HG03159 (cell line): ENCODE measurements at regions not wholly inside any gene's neighbourhood (a gene's known extent, or its start where the extent isn't known, plus 50 kb on each side); places are given as distances from the start of the nearest gene placed in this dataset.

Source experiments
- ATAC-seq: cut with Tn5 transposase; IDR thresholded peaks from one replicate; pipeline ENCODE4 v1.9.1; 2021; ENCODE audit warnings: mild to moderate bottlenecking, moderate library complexity; ENCODE audit not compliant: unreplicated experiment

DNA sequence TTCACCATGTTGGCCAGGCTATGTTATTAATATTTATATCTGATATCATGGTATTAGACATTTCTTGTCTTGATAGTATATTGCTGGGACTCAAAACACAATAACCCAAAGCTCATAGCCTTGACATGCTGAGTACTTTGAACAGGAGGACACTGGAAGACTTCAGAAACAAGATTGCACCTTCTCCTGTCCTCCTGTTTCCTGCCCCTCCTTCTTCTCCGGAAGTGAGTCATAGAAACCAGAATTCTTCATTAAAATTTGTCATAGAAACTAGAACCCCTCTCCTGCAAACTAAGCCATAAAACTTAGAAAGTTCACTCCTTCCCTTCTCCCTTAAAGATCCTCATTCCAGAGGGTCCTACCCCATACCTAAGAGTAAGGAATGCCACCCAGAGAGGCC, 400.2 kb downstream of the SLITRK5 start:
- no peak for ATAC-seq

DNA sequence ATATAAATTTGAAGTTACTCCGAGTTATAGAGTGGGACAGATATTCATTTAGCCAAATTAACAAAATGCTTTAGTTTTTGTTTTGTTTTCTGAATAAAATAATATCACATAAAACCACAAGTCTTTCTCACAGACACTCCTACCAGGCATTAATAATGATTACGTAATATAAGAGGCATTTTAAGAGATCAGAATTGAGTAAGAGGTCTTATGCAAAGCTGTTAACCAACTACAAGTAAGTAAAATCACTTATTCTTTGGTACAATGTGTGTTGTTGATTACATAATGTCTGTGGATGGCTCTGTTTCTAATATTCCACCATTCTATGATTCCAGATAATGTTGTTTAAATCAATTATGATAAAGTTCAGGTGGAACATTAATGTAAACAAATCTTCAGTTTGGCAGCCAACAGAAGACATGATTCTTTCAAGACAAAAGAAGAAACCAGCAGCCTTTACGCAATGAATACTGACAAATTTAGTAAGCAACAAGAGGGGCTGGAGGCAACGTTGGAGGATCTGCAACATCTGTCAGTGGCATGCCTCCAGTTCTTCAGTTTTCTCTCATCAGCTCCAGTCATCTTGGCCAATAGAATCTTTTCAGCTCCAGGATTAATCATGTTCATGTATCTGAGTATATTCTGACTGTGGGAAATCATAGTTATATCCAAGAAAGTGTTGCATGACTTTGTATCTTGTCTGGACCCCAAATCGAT, 403.8 kb downstream of the SLITRK5 start:
- no peak for ATAC-seq

DNA sequence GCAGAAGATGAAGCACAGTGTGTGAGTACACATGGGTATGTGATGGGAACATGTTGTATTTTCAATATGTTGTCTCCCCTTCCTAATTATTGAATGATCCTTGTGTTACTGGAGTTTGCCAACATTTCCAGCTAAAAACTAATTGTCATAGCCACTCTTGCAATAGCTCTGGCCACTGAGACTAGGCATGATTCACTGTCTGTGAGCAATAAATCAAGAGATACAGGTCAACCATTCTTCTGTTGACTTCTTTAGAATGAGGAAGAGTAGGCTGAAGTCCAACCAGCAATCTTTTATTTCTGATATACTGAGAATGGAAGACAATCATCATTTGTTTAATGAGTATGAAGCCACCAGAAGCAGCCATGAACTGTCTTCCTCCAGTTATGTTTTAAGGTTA, 413.9 kb downstream of the SLITRK5 start:
- ATAC-seq = no peak

DNA sequence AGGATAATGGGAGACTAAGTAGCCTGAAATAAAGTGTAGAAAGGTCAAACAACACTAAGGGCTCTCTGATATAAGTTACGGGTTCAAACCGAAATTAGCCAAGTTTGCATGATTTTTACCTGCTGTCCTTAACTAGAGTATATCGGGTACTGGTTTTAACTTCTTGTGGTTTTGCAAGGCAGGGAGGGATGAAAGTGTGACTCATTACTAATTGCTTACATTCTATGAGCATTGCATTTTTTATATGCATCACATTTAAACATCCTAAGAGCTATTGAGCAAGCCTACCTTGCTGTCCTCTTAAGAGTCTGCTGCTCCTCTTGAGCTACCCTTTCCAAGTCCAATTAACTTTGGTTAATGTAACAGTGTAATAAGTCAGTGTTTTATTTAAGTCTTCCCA, 415.4 kb downstream of the SLITRK5 start:
- ATAC-seq = no peak

DNA sequence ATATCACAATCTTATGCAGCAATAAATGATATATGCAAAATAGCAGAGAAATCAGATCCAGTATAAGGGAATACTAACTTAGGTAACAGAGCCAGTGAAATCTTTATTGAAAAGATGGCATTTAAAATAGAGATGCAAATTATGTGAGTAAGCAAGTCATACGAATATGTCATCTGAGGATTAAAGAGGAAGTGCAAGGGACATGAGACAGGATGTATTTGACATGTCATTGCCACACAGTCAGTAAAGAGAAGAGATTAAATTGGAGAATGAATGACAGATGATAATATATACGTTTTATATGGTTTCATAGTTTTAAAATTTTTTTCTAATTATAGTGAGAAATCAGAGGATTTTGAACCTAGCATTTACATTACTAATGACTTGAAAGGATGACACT, 426.4 kb downstream of the SLITRK5 start:
- no peak for ATAC-seq

DNA sequence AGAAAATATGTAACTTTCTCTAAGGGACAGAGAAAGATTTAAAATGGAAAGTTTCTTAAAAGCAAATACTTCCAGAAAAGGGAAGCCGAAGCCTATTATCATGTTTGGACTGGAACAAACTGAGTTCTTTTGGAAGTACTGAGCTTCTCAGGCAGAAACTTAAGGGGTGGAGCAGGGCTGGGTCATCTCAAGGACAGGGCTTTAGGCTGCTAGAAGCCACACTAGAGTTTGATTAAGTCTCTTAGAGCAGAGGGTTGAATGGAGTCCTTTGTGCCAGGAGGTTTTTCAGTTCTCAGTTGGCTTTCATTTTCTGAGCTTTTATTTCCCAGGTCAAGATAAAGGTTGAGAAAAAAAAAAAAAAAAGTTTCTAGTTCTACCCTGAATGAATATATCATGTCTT, 432.7 kb downstream of the SLITRK5 start:
- no peak for ATAC-seq

DNA sequence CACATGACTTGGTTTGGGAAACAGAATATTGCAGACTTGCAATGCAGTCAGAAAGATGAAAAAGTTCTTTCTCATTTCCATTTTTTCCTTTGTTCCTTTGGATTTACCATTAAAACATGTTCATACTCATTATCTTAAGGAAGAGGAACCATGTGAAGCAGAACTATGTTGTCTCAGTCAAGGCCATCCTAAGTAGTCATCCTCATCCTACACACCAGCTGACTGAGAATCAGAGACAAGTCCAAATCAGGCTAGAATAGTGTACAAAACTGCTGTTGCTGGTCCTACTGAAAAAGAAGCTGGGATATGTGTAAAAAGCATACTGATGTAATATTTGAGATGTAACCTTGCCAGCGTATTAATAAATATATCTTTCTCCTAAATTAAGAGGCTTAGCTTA, 433.4 kb downstream of the SLITRK5 start:
- ATAC-seq = no peak

DNA sequence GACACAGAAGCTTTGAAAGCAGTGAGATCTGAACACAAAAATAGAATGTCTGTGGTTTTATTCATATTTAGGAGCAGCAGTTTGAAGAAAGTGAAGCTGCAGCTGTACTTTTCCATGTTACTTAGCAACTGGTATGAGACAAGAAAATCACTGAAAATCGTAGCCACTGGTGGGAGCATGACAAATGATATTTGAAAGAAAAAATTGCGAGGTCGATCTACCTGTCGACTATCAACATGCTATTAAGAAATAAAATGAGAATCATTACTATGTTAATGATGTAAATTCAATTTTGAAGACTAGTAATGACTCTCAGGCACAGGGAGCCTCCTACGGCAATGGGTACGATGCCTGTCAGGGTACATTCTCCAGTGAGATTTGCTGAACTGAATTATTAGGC, 436.4 kb downstream of the SLITRK5 start:
- no peak for ATAC-seq

DNA sequence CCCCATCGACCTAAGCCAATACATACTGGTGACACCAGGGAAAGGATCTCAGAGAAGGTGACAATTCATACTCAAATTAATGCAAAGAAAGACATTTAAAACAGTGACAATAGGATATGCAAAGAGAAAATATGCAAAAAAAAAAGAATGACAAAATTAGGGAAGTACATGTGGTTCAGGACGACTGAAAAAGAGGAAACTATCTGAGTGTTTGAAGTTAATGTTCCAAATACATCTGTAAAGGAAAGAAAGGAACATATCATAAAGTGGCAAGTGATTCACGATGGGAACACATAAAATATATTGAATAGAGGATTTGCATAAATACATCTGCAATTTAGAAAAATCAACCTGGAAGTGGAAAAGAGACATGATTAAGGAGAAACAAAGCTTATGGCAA, 441.4 kb downstream of the SLITRK5 start:
- ATAC-seq = no peak

DNA sequence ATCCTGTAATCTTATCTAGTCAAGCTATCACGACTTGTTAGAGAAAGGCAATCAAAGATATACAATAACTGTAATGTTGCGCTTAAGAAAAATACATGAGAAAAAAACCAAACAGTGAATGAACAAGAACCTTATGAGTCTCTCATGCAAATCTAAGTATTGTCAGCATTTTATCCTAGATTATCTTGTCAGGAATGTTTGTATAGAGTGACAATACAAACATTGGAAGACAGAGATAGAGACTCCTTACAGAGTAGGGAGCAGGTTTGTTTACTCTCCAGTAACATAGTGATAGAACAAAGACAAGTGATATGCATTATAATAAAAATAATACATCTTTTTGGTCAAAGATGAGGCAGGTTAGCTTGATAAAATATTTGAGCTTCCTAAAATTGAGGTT, 444.8 kb downstream of the SLITRK5 start:
- no peak for ATAC-seq

DNA sequence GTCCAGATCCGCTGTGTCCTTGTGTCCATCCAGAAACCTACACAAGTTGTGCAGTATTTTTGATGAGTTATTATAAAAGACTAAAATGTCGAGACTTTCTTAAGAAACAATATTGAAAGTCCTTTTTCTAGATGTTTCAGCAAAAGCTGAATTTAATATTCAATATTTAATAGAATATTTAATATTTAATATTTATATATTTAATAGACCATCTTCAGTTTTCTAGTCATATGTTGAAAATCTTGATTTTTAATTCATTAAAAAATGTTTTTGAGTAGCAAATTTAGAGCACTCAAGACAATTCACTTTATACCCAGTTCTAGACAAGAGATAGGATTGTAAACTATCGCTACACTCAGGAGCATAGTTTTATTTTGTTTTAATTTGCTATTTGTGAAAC, 447.8 kb downstream of the SLITRK5 start:
- no peak for ATAC-seq

DNA sequence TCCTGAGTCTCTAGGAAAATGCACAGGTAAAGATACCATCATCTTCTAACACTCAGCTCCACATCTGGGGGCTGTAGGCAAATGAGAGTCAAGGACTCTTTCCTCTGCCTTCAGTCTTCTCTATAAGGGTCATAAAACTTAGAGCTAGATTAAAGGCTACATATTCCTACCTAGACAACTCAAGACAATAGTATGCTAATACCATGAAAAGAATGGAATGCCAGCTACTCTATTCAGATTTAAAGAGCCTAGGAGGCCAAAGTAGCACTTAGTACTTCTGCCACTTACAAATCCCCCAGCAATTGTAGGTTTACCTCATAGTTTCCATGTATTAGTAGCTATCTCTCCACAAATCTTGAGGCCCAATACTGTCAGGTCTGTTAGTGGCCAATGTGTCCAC, 453.0 kb downstream of the SLITRK5 start:
- ATAC-seq = no peak

DNA sequence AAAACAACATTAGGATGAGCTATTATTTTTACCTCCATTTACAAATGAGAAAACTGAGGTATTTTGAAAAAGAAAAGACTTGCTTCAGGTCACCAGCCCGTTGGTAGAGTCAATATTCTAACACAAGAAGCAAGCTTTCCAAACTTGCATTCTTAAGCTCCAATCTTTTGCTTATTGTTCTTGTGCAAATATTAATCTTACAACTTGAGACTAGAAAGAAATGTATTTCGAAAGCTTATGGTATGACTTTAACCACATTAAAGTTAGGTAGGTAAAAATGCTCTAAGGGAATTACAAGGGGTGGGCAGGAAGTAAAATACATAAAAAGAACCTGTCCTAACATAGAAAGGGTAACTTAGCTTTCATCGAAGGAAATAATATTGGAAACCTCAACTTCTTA, 453.9 kb downstream of the SLITRK5 start:
- ATAC-seq = no peak

DNA sequence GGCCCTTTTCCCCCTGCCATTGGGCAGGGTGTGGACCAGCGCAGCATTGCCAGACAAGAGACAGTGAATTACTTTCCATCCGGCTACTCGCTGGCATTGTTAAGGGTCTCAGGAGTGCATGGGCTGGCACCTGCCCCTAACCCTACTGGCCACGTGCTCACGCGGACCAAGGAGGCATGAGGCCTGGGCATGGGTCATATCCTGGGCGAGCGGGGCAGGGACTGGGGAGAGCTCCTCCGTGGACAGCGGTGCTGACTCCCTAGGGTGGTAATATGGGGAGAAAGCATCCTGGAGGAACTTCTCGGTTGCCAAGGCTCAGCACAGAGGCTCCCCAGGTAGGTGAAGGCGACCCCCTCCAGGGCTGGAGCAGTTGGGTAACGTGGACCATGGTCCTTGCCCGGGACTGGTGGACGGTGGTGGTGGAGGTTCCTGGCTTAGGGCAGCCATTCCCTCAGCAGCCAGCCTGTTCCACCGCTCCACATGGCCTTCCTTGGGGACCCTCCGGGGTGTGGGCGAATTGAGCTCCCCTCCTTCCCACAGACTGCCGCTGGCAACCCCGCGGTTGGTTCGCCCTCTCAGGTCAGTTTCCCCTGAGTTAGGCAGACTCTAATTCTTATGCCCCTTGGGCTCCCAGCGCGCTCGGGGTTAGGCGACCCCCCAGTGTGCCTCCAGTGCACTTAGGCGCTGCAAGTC, 465.1 kb downstream of the SLITRK5 start:
- no peak for ATAC-seq

DNA sequence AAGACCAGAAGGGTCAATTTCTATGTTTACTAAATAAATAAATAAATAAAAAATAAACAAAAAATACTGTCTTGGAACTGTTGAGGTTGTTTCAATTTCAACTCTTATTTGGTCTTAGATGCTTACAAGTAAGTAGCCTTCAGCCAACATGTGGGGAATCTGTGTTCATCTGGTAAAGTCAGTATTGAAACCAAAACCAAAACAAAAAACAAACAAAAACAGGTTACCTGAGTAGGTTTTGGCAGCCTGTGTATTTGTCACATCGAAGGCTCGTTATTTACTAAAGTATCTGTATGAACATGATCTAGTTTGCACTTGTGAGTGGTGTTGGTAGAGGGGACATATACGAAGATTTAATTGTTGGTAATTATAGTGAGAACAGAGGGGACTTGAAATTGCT, 471.5 kb downstream of the SLITRK5 start:
- no peak for ATAC-seq

DNA sequence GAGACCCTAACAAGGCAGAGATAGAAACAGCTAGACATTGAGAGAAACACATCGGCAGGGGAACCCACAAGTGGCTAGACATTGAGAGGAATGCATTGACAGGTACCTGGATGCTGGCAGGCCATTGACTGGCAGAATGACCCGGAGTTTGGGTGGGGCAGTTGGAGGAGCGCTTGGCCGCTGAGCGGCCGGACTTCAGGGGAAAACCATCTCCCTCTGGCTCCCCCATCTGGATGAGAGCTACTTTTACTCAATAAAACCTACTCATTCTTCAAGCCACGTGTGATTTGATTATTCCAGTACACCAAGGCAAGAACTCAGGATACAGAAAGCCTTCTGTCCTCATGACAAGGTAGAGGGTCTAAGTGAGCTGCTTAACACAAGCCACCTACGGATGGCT, 473.4 kb downstream of the SLITRK5 start:
- no peak for ATAC-seq

DNA sequence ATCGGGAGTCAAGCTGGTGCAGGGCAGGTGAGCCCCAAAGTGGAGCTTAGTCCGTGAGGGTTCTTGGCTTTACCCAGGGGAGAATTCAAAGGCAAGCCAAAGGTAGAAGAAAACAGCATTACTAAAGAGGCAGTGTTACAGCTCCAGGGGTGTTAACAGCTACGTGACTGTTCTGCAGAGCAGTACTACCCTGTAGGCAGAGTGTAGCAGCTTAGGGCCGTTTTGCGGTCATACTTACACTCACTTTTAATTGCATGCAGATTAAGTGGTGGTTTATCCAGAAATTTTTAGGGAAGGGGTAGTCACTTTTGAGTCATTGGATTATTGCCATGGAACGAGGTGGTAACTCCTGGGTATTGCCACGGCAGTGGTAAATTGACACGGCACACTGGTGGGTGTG, 482.2 kb downstream of the SLITRK5 start:
- no peak for ATAC-seq

DNA sequence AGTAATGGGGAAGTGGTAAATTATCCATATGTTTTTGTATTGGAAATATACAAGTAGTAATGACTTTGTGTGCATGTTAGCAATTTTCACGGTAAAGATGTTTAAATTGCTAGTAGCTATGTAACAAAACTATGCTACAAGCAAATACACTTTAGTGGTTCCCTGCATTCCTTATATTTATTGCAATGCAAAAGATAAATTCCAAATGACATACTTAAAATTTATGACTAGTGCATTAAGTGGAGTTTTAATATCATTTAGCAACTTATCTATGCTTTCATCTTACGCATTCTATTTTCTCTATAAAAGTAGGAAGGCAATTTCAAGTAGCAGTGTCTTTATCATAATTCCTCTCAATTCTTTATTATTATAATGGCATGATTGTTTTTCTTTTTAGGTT, 482.8 kb downstream of the SLITRK5 start:
- no peak for ATAC-seq

DNA sequence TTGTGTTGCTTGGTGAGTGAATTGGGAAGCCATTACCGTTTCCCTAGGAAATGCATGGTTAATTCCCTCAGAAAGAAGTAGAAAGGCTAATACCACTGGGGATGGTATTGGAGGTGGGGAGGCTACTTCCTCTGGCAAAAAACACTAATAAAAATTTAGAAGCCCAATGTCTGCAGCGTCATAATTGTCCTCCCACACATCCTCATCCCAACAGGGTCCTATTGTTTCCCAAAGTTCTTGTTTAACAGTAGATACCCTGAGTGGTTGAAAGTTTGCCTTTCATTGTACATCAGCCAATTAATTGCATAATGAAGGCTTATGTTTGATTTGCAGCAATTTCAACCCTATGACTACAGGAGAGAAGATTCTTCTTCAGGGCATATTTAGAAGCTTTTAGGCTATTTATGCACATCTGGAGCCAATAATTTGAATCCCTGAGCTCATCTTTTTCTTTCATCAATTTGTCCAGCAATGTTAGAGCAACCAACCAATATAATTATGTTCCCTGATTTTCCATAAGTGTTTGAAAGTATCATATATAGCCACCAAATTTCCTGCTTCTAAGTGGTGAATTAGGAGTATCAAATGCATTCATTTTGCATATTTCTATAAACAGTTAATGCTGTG, 491.0 kb downstream of the SLITRK5 start:
- ATAC-seq = no peak

DNA sequence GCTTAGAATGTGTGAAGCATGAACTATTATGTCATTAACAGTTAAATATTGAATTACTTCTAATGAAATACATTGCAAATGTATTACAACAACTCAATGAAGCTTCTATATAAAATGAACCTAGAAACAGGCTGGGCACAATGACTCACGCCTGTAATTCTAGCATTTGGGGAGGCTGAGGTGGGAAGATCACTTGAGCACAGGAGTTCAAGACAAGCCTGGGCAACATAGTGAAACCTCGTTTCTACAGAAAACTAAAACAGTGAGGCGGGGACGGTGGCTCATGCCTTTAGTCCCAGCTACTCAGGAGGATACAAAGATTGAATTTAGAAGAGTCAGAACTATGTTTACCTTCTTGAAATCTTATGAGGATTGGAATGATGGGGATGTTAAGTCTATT, 505.1 kb downstream of the SLITRK5 start:
- ATAC-seq = no peak

DNA sequence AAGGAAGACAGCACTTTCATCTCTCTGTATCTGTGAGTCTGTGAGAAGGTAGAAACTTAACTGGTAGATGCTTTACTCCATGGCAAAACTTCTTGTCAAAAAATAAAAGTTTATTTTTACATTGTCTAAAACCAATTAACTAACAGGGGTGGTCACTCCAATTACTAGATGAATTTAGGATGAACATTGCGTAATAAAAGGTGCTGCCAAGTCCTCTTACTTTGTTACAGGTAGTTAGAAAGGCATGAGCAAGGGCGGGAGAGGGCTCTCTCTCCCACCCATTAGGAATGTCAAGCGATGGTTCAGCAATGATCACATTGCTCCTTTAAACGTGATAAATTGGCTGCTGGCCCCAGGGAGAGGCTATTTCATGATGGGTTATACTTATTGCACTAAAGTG, 512.3 kb downstream of the SLITRK5 start:
- no peak for ATAC-seq

DNA sequence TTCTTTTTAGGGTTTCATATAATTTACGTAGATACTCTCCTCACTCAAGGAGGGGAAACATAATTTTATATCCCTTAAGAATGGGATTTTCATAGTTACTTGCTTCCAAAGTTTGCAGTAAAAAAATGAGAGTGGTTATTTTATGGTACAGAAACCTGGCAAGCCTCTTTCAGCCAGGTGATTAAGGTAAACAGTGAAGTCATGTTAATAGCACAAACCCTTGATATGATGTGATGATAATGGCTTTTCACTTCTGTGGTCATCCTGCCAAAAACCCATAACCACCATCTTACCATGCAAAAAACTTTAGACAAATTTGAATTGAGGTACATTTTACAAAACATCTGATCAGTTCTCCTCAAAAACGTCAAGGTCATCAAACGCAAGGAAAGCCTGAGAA, 517.8 kb downstream of the SLITRK5 start:
- no peak for ATAC-seq
